ENCODE measurements at regions not wholly inside any gene's neighbourhood (a gene's known extent, or its start where the extent isn't known, plus 50 kb on each side); places are given as distances from the start of the nearest gene placed in this dataset.

DNA sequence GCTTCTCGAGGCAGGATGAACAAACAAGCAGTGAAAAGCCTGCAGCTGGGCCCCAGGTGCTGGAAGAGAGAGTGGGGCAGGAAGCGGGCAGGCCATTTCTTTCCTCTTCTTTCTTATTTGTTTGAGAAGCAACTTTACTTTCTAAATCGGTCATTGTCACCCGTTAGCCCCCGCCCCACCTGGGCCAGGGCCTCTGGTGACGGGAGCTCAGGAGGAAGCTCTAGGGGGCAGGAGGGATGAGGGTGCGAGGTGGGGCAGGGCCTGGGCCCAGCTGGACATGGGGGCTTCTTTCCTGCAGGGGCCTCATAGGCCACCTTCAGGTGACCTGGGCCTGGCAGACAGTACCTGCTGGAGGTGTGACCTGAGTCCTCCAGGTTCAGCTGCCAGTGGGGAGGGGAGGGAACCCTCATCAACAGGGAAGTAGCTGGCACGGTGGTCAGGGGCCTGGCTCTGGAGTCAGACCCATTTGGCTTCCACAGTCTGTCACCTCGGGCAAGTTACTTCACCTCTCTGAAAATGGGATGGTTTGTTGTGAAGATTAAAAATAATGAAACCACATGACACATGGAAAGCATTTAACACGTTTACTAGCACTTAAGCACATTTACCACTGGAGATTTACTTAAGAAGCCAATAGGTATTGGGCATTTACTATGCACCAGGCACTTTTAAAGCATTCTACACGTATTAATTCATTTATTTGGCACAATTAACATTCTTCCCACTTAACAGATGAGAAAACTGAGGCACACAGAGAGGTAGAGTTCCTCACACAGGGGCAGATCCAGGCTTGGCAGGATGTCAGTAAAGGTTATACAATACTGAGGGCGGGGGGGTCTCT is 54.1 kb upstream of the ID3 start:
- H2BK5ac ChIP-seq (ENCODE audit: low read depth, low read length) = peak overlapping the region; percentile 67; the same call in 1 of the 2 replicates
- 0 out of 2 replicates have a peak overlapping the region, but pooled peaks have one; percentile 34 for H2BK15ac ChIP-seq (ENCODE audit: low read length)
- no peak overlapping the region for H3K56ac ChIP-seq (replicated peaks; ENCODE audit: insufficient read length, low read depth, low read length)
- H3K4me2 ChIP-seq (ENCODE audit: insufficient read depth in 1 of 2, low read depth in 2 of 2, low read length in 2 of 2) = no peak overlapping the region
- H3K4me3 ChIP-seq (ENCODE audit: extremely low read depth in 1 of 4, insufficient read depth in 2 of 4, low read depth in 3 of 4, low read length in 4 of 4) = no peak overlapping the region
- H2AK5ac ChIP-seq (ENCODE audit: low read depth, low read length) = peak overlapping the region; percentile 76
- DNase-seq (ENCODE audit: low read depth in 1 of 2, low spot score in 2 of 2) (no peak), FAIRE-seq (no peak)
- H2BK120ac ChIP-seq (replicated peaks; ENCODE audit: low read depth, low read length) = no peak overlapping the region
- H3K27ac ChIP-seq (ENCODE audit: low read depth, low read length) = 0 out of 2 replicates have a peak overlapping the region, but pooled peaks have one; percentile 25
- no peak overlapping the region for H3K14ac ChIP-seq (ENCODE audit: insufficient read length)
- no peak overlapping the region for H3K23ac ChIP-seq (ENCODE audit: insufficient read length)
- H2BK12ac ChIP-seq (ENCODE audit: low read depth, low read length) = peak overlapping the region; percentile 54; the same call in 1 of the 2 replicates
- no peak overlapping the region for H2AFZ ChIP-seq (ENCODE audit: low read length)
- no peaks in the 10 kb centered on the region for H4K20me1 ChIP-seq (replicated peaks in 1 of 2; ENCODE audit: control insufficient read depth in 1 of 2, insufficient read depth in 2 of 2, low read length in 2 of 2)
- no peaks in the 10 kb centered on the region for H3K23me2 ChIP-seq (ENCODE audit: low read depth, low read length)
- H2BK20ac ChIP-seq (ENCODE audit: low read length) = 0 out of 2 replicates have a peak overlapping the region, but pooled peaks have one; percentile 15
- no peaks in the 10 kb centered on the region for H3K79me1 ChIP-seq (ENCODE audit: low read depth, low read length)
- H4K91ac ChIP-seq (replicated peaks; ENCODE audit: insufficient read length, low read length) = peak overlapping the region; percentile 27
- TF ChIP-seq BRCA1 (IDR thresholded peaks at IDR 0.05; ENCODE audit: low read depth, low read length) = no peak
- no peak for TF ChIP-seq FOSL1 (IDR thresholded peaks at IDR 0.05; ENCODE audit: insufficient read depth, low read depth, low read length)
- TF ChIP-seq CEBPB (IDR thresholded peaks at IDR 0.05; ENCODE audit: low read depth, low read length) = no peak
- TF ChIP-seq EZH2 (IDR thresholded peaks at IDR 0.05; ENCODE audit: low read depth, low read length, severe bottlenecking) = no peak
- no peak overlapping the region for H4K5ac ChIP-seq (ENCODE audit: insufficient read length, low read depth, low read length)
- ChIA-PET CTCF (ENCODE audit: partially characterized antibody) (interaction anchor here (0.6 to 4.8 kb wide), 9 partner anchors 8 to 68 kb away, joined by 3 to 19 read pairs (median 4); no protein-coding TSS in a partner anchor), POLR2A (ENCODE audit: partially characterized antibody) (interaction anchor here (0.6 to 26.0 kb wide), 5 partner anchors 12 to 75 kb away, joined by 3 to 547 read pairs (median 6); partner anchors contain the start of gene ID3)
- H3K79me2 ChIP-seq (ENCODE audit: control insufficient read depth in 1 of 2, insufficient read depth in 2 of 2, low read length in 2 of 2) = no peaks in the 10 kb centered on the region
- H3K9ac ChIP-seq (replicated peaks in 1 of 4; ENCODE audit: extremely low read depth in 1 of 4, low read depth in 3 of 4, low read length in 3 of 4) = no peak overlapping the region
- H3K18ac ChIP-seq (ENCODE audit: extremely low read depth, low read length) = no peak overlapping the region
- WGBS, 2 experiments (ENCODE audit: extremely low coverage in 1 of 2, insufficient coverage in 1 of 2, insufficient read length in 1 of 2, insufficient replicate concordance in 2 of 2, low coverage in 1 of 2, low lambda C conversion rate in 2 of 2, missing lambda C conversion rate in 1 of 2) = 80% methylated on average over 11 of the region's 12 CpGs; no CpG with 5 or more reads in 1 of the 2 experiments
- no peaks in the 10 kb centered on the region for H3K9me3 ChIP-seq (ENCODE audit: insufficient read depth in 2 of 2, low read depth in 1 of 2, low read length in 1 of 2)
- H3K36me3 ChIP-seq (ENCODE audit: control insufficient read depth in 2 of 4, insufficient read depth in 4 of 4, low read length in 3 of 4) = no peaks in the 10 kb centered on the region
- peaks cover 0 to 11% (median 4%) of the 10 kb centered on the region in 4 experiments; a peak in 5 of 7 replicates for H3K4me1 ChIP-seq (replicated peaks in 1 of 4; ENCODE audit: control insufficient read depth in 3 of 4, insufficient read depth in 4 of 4, low read length in 3 of 4)
- H3K27me3 ChIP-seq (replicated peaks in 1 of 4; ENCODE audit: control insufficient read depth in 3 of 4, extremely low read depth in 1 of 4, insufficient read depth in 3 of 4, low read length in 3 of 4) = no peaks in the 10 kb centered on the region
- H4K8ac ChIP-seq (ENCODE audit: extremely low read depth, insufficient read depth, low read length) = peak overlapping the region; percentile 48; the same call in 1 of the 2 replicates
- H3K4ac ChIP-seq (replicated peaks; ENCODE audit: insufficient read length, low read depth, low read length) = no peak overlapping the region

Data from H1 (cell line).